GM12878 (cell line): ENCODE measurements at regions not wholly inside any gene's neighbourhood (a gene's known extent, or its start where the extent isn't known, plus 50 kb on each side); places are given as distances from the start of the nearest gene placed in this dataset.

Source experiments
- ATAC-seq: fragments of 200-7000 bp; cut with Tn5 transposase; 3 replicates; pipeline ENCODE4 v1.9.1; 2020; ENCODE audit warnings: mild to moderate bottlenecking, moderate library complexity
- BruUV-seq: library from RNA; stranded (reverse); fragments of 400-500 nt; replicated peaks from 2 replicates; lab custom pipeline; 2021; lab: Mats Ljungman, UMichigan
- CTCF ChIA-PET: fragments of 300-600 bp; sonication (Branson Sonifier 250); formaldehyde crosslinking; extraction: SDS; loops from one replicate; lab custom pipeline; 2021; ENCODE audit warnings: inconsistent platforms; lab: Yijun Ruan, JAX
- POLR2A ChIA-PET: fragments of 350-600 bp; formaldehyde crosslinking; extraction: SDS; loops from one replicate; lab custom pipeline; 2021; ENCODE audit warnings: inconsistent platforms; lab: Charles Lee
- RAD21 ChIA-PET: fragments of 300-600 bp; sonication (Branson Sonifier 250); formaldehyde crosslinking; loops from one replicate; lab custom pipeline; 2023; ENCODE audit warnings: antibody characterized with exemption; ENCODE audit not compliant: unreplicated experiment; lab: Charles Lee
- SMC1A ChIA-PET: fragments of 300-600 bp; sonication (Branson Sonifier 250); formaldehyde crosslinking; loops from one replicate; lab custom pipeline; 2023; ENCODE audit not compliant: unreplicated experiment, uncharacterized antibody; lab: Charles Lee
- DNase-seq: peaks from one replicate; pipeline ENCODE4 v3.0.0-alpha.2; 2011; ENCODE audit warnings: low read depth, low spot score
- FAIRE-seq: peaks from 3 replicates; lab custom pipeline; 2011; peaks lifted over from hg19 to GRCh38; lab: Jason Lieb, UNC
- H2AFZ ChIP-seq: 2 replicates; pipeline ENCODE4 v1.6.0; 2011; ENCODE audit warnings: low read depth, low read length, control low read depth; ENCODE audit not compliant: control insufficient read depth
- H3K27ac ChIP-seq: 2 replicates; pipeline ENCODE4 v1.5.1; 2011; ENCODE audit warnings: control low read depth; ENCODE audit not compliant: control insufficient read depth, insufficient read depth
- H3K27me3 ChIP-seq, 2 experiments: replicated peaks in 1 of 2; 2 replicates each; pipeline versions ENCODE4 v1.6.0 to v1.6.1; 2011; ENCODE audit warnings: low read length in 1 of 2; ENCODE audit not compliant: control insufficient read depth in 2 of 2, insufficient read depth in 2 of 2
- H3K36me3 ChIP-seq, 2 experiments: 2 replicates each; pipeline ENCODE4 v1.5.1; 2011; ENCODE audit warnings: low read length in 1 of 2; ENCODE audit not compliant: control insufficient read depth in 2 of 2, insufficient read depth in 2 of 2
- H3K4me1 ChIP-seq: 2 replicates; pipeline ENCODE4 v1.6.1; 2011; ENCODE audit warnings: mild to moderate bottlenecking, low read length, moderate library complexity, mixed read lengths; ENCODE audit not compliant: control insufficient read depth, insufficient read depth
- H3K4me2 ChIP-seq: 2 replicates; pipeline ENCODE4 v1.6.0; 2011; ENCODE audit warnings: control low read depth; ENCODE audit not compliant: control insufficient read depth, insufficient read depth
- H3K4me3 ChIP-seq: fragments of 200-600 bp; sonication (generic); 2 replicates; pipeline ENCODE4 v1.5.1; 2016
- H3K79me2 ChIP-seq: 2 replicates; pipeline ENCODE4 v1.6.0; 2011; ENCODE audit warnings: low read length; ENCODE audit not compliant: control insufficient read depth, insufficient read depth
- H3K9ac ChIP-seq: 2 replicates; pipeline ENCODE4 v1.8.0; 2011; ENCODE audit warnings: low read length, control low read depth, mixed read lengths; ENCODE audit not compliant: control insufficient read depth, insufficient read depth
- H3K9me3 ChIP-seq: replicated peaks from 3 replicates; pipeline ENCODE4 v1.5.1; 2011; ENCODE audit warnings: mild to moderate bottlenecking, low read length; ENCODE audit not compliant: control insufficient read depth, insufficient read depth
- H4K20me1 ChIP-seq: 2 replicates; pipeline ENCODE4 v1.6.0; 2011; ENCODE audit not compliant: control insufficient read depth, insufficient read depth
- CHD4 ChIP-seq: fragments of 200-600 bp; sonication (generic); IDR thresholded peaks from 2 replicates; pipeline ENCODE4 v1.6.1; 2016; ENCODE audit warnings: mild to moderate bottlenecking
- POLR2AphosphoS5 ChIP-seq: IDR thresholded peaks from 2 replicates; pipeline ENCODE4 v1.6.1; 2011; ENCODE audit warnings: mild to moderate bottlenecking, low read length, inconsistent platforms
- ZBTB11 ChIP-seq: fragments of 450-650 bp; formaldehyde crosslinking; IDR thresholded peaks from 2 replicates; pipeline ENCODE4 v1.5.0; 2022; ENCODE audit warnings: mild to moderate bottlenecking, missing genetic modification characterization
- ZNF24 ChIP-seq: fragments of 450-650 bp; IDR thresholded peaks from 2 replicates; pipeline ENCODE4 v1.6.1; 2017; ENCODE audit warnings: antibody characterized with exemption, mild to moderate bottlenecking
- whole genome bisulfite sequencing: methylation state at CpG from one replicate; pipeline ENCODE4 v1.1.6; 2016; ENCODE audit warnings: low lambda C conversion rate; ENCODE audit not compliant: insufficient replicate concordance, insufficient coverage; ENCODE audit errors: missing lambda C conversion rate; 5-methylcytosine and 5-hydroxymethylcytosine counted together
- in situ Hi-C: fragments of 300-500 bp; cut with MboI; formaldehyde crosslinking; loops from 9 replicates; pipeline ENCODE4 v1.14.3; 2018; ENCODE audit warnings: mixed read lengths
- intact Hi-C: fragments of 100-400 bp; cut with micrococcal nuclease; formaldehyde crosslinking; loops from one replicate; pipeline ENCODE4 v1.14.2; 2022; ENCODE audit not compliant: unreplicated experiment

- Histone ChIP-seq H3K79me2 (no peaks in the 10 kb centered on the region), H3K36me3 (no peaks in the 10 kb centered on the region), H3K27me3 (peaks cover 0 to 13% of the 10 kb centered on the region in 2 experiments; a peak in 2 of 4 replicates), H3K9me3 (no peaks in the 10 kb centered on the region), H3K4me3 (no peak overlapping the region), H3K4me1 (no peaks in the 10 kb centered on the region), H2AFZ (no peak overlapping the region), H3K4me2 (no peak overlapping the region), H4K20me1 (no peaks in the 10 kb centered on the region), H3K27ac (no peak overlapping the region), H3K9ac (no peak overlapping the region)
- in situ Hi-C loops = no loop called here
- RAD21 ChIA-PET = interaction anchor here (1.0 kb wide), 1 partner anchor 13 kb away, joined by 3 read pairs; no protein-coding TSS in a partner anchor
- intact Hi-C loops = no loop called here
- CTCF ChIA-PET = interaction anchor here (1.0 to 1.7 kb wide), 4 partner anchors 11 to 32 kb away, joined by 3 to 6 read pairs (median 4); no protein-coding TSS in a partner anchor
- POLR2A ChIA-PET = interaction anchor here (1.2 kb wide), 1 partner anchor 9 kb away, joined by 3 read pairs; no protein-coding TSS in a partner anchor
- TF ChIP-seq ZNF24 (no peak), ZBTB11 (CRISPR knock-in tag) (no peak), POLR2AphosphoS5 (no peak), CHD4 (no peak)
- DNase-seq (no peak), ATAC-seq (no peak), FAIRE-seq (no peak)
- SMC1A ChIA-PET = no interaction called here
- BruUV-seq = no TSS peak
- 31% methylated on average over 8 of the region's 10 CpGs for WGBS
These were observed 205.3 kb upstream of the LINGO1 start for GRCh38 chr15:77838061-77838460.
